SK-N-SH (cell line): ENCODE measurements at regions not wholly inside any gene's neighbourhood (a gene's known extent, or its start where the extent isn't known, plus 50 kb on each side); places are given as distances from the start of the nearest gene placed in this dataset.

Source experiments
- CHD2 ChIP-seq: fragments of 150-350 bp; IDR thresholded peaks from 2 replicates; pipeline ENCODE4 v1.6.1; 2018; ENCODE audit warnings: low read length; ENCODE audit not compliant: partially characterized antibody
- CTCF ChIP-seq: fragments of 200-600 bp; sonication (generic); IDR thresholded peaks from 2 replicates; pipeline ENCODE4 v1.6.1; 2017; ENCODE audit warnings: antibody characterized with exemption, mild to moderate bottlenecking, moderate library complexity
- EP300 ChIP-seq, 2 experiments: IDR thresholded peaks; 2 replicates each; pipeline versions ENCODE4 v1.4.0 to v1.6.1; 2012; ENCODE audit warnings: borderline replicate concordance in 1 of 2, low read depth in 1 of 2, low read length in 1 of 2
- EZH2phosphoT487 ChIP-seq: fragments of 200-600 bp; sonication (generic); IDR thresholded peaks from 2 replicates; pipeline ENCODE4 v1.6.1; 2017; ENCODE audit warnings: low read depth, mixed run types, mild to moderate bottlenecking, antibody characterized with exemption, moderate library complexity, borderline replicate concordance
- FOSL2 ChIP-seq: IDR thresholded peaks from 2 replicates; pipeline ENCODE4 v1.4.0; 2012; ENCODE audit warnings: low read depth, mild to moderate bottlenecking, moderate library complexity, borderline replicate concordance
- FOXM1 ChIP-seq: IDR thresholded peaks from 2 replicates; pipeline ENCODE4 v1.4.0; 2012; ENCODE audit warnings: low read depth, mild to moderate bottlenecking
- GABPA ChIP-seq: IDR thresholded peaks from 2 replicates; pipeline ENCODE4 v1.4.0; 2012; ENCODE audit warnings: low read depth, mild to moderate bottlenecking
- GATA2 ChIP-seq: sonication (generic); formaldehyde crosslinking; IDR thresholded peaks from 2 replicates; pipeline ENCODE4 v1.5.0; 2020; ENCODE audit warnings: mild to moderate bottlenecking, missing genetic modification reagents
- JUND ChIP-seq: IDR thresholded peaks from 2 replicates; pipeline ENCODE4 v1.4.0; 2012
- MAX ChIP-seq: IDR thresholded peaks from 2 replicates; pipeline ENCODE4 v1.4.0; 2012; ENCODE audit warnings: low read depth
- MEF2A ChIP-seq: IDR thresholded peaks from 2 replicates; pipeline ENCODE4 v1.4.0; 2012; ENCODE audit warnings: low read depth, borderline replicate concordance
- MXI1 ChIP-seq: IDR thresholded peaks from 2 replicates; pipeline ENCODE4 v1.6.1; 2012; ENCODE audit warnings: mild to moderate bottlenecking, low read depth, low read length, improper control_type of control experiment
- NFIC ChIP-seq: IDR thresholded peaks from 2 replicates; pipeline ENCODE4 v1.4.0; 2012; ENCODE audit warnings: borderline replicate concordance
- NRF1 ChIP-seq: IDR thresholded peaks from 2 replicates; pipeline ENCODE4 v1.6.1; 2012; ENCODE audit warnings: low read depth, mild to moderate bottlenecking, low read length
- PBX3 ChIP-seq: IDR thresholded peaks from 2 replicates; pipeline ENCODE4; 2012
- RAD21 ChIP-seq: IDR thresholded peaks from 2 replicates; pipeline ENCODE4 v1.6.1; 2012; ENCODE audit warnings: mild to moderate bottlenecking, low read length
- SMC3 ChIP-seq: IDR thresholded peaks from 2 replicates; pipeline ENCODE4 v1.6.1; 2012; ENCODE audit warnings: low read depth, low read length, improper control_type of control experiment
- TAF1 ChIP-seq: IDR thresholded peaks from 2 replicates; pipeline ENCODE4 v1.6.1; 2012; ENCODE audit warnings: low read depth, mild to moderate bottlenecking, low read length, moderate library complexity, borderline replicate concordance
- TEAD4 ChIP-seq: IDR thresholded peaks from 2 replicates; pipeline ENCODE4 v1.4.0; 2012; ENCODE audit warnings: mild to moderate bottlenecking, borderline replicate concordance; ENCODE audit not compliant: insufficient read depth
- ZBTB33 ChIP-seq: IDR thresholded peaks from 2 replicates; pipeline ENCODE4 v1.4.0; 2012; ENCODE audit warnings: low read depth, borderline replicate concordance
- TF ChIP-seq, protein P1 (sequence below): IDR thresholded peaks from 2 replicates; pipeline ENCODE4 v1.4.0; 2012; ENCODE audit warnings: low read depth, borderline replicate concordance

GRCh38 chr10:4344492-4344994, 481.5 kb upstream of the AKR1E2 start (continued):
- TF ChIP-seq MAX (peak; percentile 66), FOXM1 (0 out of 2 replicates have a peak, but pooled peaks have one; percentile 53), GATA2 (CRISPR knock-in tag) (no peak), GABPA (no peak), FOSL2 (peak; percentile 89), EZH2phosphoT487 (no peak), CTCF (peak; percentile 30), ZBTB33 (no peak), MXI1 (no peak), NRF1 (no peak), SMC3 (no peak), JUND (peak; percentile 90), PBX3 (peak; percentile 60), CHD2 (no peak), MEF2A (peak; percentile 95), RAD21 (no peak), TEAD4 (peak; percentile 83), EP300 (IDR thresholded peaks at IDR 0.05; ENCODE audit: borderline replicate concordance in 1 of 2, low read depth in 1 of 2, low read length in 1 of 2) (peak in 1 of 2 experiments; percentile 71; a peak in 1 of 4 replicates), TAF1 (no peak; the same call in 1 of the 2 replicates), NFIC (peak; percentile 37; the same call in 1 of the 2 replicates)
- TF ChIP-seq, protein P1, sequence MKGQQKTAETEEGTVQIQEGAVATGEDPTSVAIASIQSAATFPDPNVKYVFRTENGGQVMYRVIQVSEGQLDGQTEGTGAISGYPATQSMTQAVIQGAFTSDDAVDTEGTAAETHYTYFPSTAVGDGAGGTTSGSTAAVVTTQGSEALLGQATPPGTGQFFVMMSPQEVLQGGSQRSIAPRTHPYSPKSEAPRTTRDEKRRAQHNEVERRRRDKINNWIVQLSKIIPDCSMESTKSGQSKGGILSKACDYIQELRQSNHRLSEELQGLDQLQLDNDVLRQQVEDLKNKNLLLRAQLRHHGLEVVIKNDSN: no peak
- TF ChIP-seq, all 33 proteins: peak for 14
